ENCODE measurements at regions not wholly inside any gene's neighbourhood (a gene's known extent, or its start where the extent isn't known, plus 50 kb on each side); places are given as distances from the start of the nearest gene placed in this dataset.

- no peak for FAIRE-seq
- H3K27me3 ChIP-seq (ENCODE audit: control insufficient read depth, insufficient read depth, low read length), result no peaks in the 10 kb centered on the region
- TF ChIP-seq CTCF (IDR thresholded peaks at IDR 0.05; ENCODE audit: borderline replicate concordance, extremely low read depth, insufficient read depth), result no peak
- H3K36me3 ChIP-seq (ENCODE audit: control insufficient read depth in 2 of 3, insufficient read depth in 3 of 3, low read length in 3 of 3), result no peaks in the 10 kb centered on the region
- peaks cover 0 to 3% (median 0%) of the 10 kb centered on the region in 3 donors for H3K4me1 ChIP-seq (ENCODE audit: control insufficient read depth in 2 of 3, insufficient read depth in 2 of 3, low read depth in 1 of 3, low read length in 3 of 3)
- H3K4me3 ChIP-seq (ENCODE audit: low read length in 3 of 3), result no peak overlapping the region
- H3K9ac ChIP-seq (ENCODE audit: low read length in 3 of 3), result no peak overlapping the region
- no peaks in the 10 kb centered on the region for H3K9me3 ChIP-seq (ENCODE audit: control insufficient read depth in 2 of 3, insufficient read depth in 1 of 3, low read length in 3 of 3)
- DNase-seq, result peak in 1 of 5 donors; percentile 38
- intact Hi-C loops (cut with DNase I), result no loop called here
- no peak overlapping the region for H3K27ac ChIP-seq (ENCODE audit: low read depth in 2 of 2, low read length in 2 of 2)
These were observed 162.1 kb downstream of the QPCT start for GRCh38 chr2:37506407-37507050.

- no peak overlapping the region for H3K27ac ChIP-seq (ENCODE audit: low read depth in 2 of 2, low read length in 2 of 2)
- peaks cover 0 to 3% (median 0%) of the 10 kb centered on the region in 3 donors for H3K4me1 ChIP-seq (ENCODE audit: control insufficient read depth in 2 of 3, insufficient read depth in 2 of 3, low read depth in 1 of 3, low read length in 3 of 3)
- H3K9me3 ChIP-seq (ENCODE audit: control insufficient read depth in 2 of 3, insufficient read depth in 1 of 3, low read length in 3 of 3), result no peaks in the 10 kb centered on the region
- intact Hi-C loops (cut with DNase I), result no loop called here
- H3K4me3 ChIP-seq (ENCODE audit: low read length in 3 of 3), result no peak overlapping the region
- no peak for TF ChIP-seq CTCF (IDR thresholded peaks at IDR 0.05; ENCODE audit: borderline replicate concordance, extremely low read depth, insufficient read depth)
- no peak for FAIRE-seq
- no peak overlapping the region for H3K9ac ChIP-seq (ENCODE audit: low read length in 3 of 3)
- H3K27me3 ChIP-seq (ENCODE audit: control insufficient read depth, insufficient read depth, low read length), result no peaks in the 10 kb centered on the region
- no peaks in the 10 kb centered on the region for H3K36me3 ChIP-seq (ENCODE audit: control insufficient read depth in 2 of 3, insufficient read depth in 3 of 3, low read length in 3 of 3)
- DNase-seq, result no peak
These were observed 162.6 kb downstream of the QPCT start for GRCh38 chr2:37507051-37507410.

GRCh38 chr2:37507703-37508102, 163.3 kb downstream of the QPCT start:
- Histone ChIP-seq H3K36me3 (ENCODE audit: control insufficient read depth in 2 of 3, insufficient read depth in 3 of 3, low read length in 3 of 3) (no peaks in the 10 kb centered on the region), H3K27me3 (ENCODE audit: control insufficient read depth, insufficient read depth, low read length) (no peaks in the 10 kb centered on the region), H3K27ac (ENCODE audit: low read depth in 2 of 2, low read length in 2 of 2) (no peak overlapping the region), H3K4me1 (ENCODE audit: control insufficient read depth in 2 of 3, insufficient read depth in 2 of 3, low read depth in 1 of 3, low read length in 3 of 3) (peaks cover 0 to 3% (median 0%) of the 10 kb centered on the region in 3 donors), H3K9ac (ENCODE audit: low read length in 3 of 3) (no peak overlapping the region), H3K9me3 (ENCODE audit: control insufficient read depth in 2 of 3, insufficient read depth in 1 of 3, low read length in 3 of 3) (no peaks in the 10 kb centered on the region), H3K4me3 (ENCODE audit: low read length in 3 of 3) (no peak overlapping the region)
- TF ChIP-seq CTCF (IDR thresholded peaks at IDR 0.05; ENCODE audit: borderline replicate concordance, extremely low read depth, insufficient read depth), result no peak
- FAIRE-seq (no peak), DNase-seq (no peak)
- intact Hi-C loops (cut with DNase I), result no loop called here

GRCh38 chr2:37512971-37513370, 158.5 kb downstream of the CDC42EP3 start:
- Histone ChIP-seq H3K4me1 (ENCODE audit: control insufficient read depth in 2 of 3, insufficient read depth in 2 of 3, low read depth in 1 of 3, low read length in 3 of 3) (no peaks in the 10 kb centered on the region), H3K27me3 (ENCODE audit: control insufficient read depth, insufficient read depth, low read length) (no peaks in the 10 kb centered on the region), H3K27ac (ENCODE audit: low read depth in 2 of 2, low read length in 2 of 2) (no peak overlapping the region), H3K4me3 (ENCODE audit: low read length in 3 of 3) (no peak overlapping the region), H3K9me3 (ENCODE audit: control insufficient read depth in 2 of 3, insufficient read depth in 1 of 3, low read length in 3 of 3) (no peaks in the 10 kb centered on the region), H3K36me3 (ENCODE audit: control insufficient read depth in 2 of 3, insufficient read depth in 3 of 3, low read length in 3 of 3) (no peaks in the 10 kb centered on the region), H3K9ac (ENCODE audit: low read length in 3 of 3) (no peak overlapping the region)
- no peak for FAIRE-seq
- intact Hi-C loops (cut with DNase I), result no loop called here
- TF ChIP-seq CTCF (IDR thresholded peaks at IDR 0.05; ENCODE audit: borderline replicate concordance, extremely low read depth, insufficient read depth), result no peak
- no peak for DNase-seq

Data from kidney (tissue), 13 donors.